ELR (cell line): ENCODE measurements at regions not wholly inside any gene's neighbourhood (a gene's known extent, or its start where the extent isn't known, plus 50 kb on each side); places are given as distances from the start of the nearest gene placed in this dataset.
"Not testable (repeated sequence)": the region's sequence is repeated elsewhere in the genome, so short reads cannot be mapped to it uniquely, and the experiment has no call there.

ENCODE experiments used
- DNase-seq: peaks from one replicate; pipeline ENCODE4 v3.0.0-alpha.2; 2015; ENCODE audit warnings: low read depth

- no peak for DNase-seq
These were observed 853.6 kb downstream of the KCNA4 start for GRCh38 chr11:29163231-29163630.

- no peak for DNase-seq
These were observed 854.3 kb downstream of the KCNA4 start for GRCh38 chr11:29162491-29162890.

- peak; percentile 56 for DNase-seq
These were observed 855.6 kb downstream of the KCNA4 start for GRCh38 chr11:29161191-29161590.

GRCh38 chr11:29159552-29160465 is 857.0 kb downstream of the KCNA4 start:
- peak; percentile 85 for DNase-seq

- DNase-seq = no peak
These were observed 863.8 kb downstream of the KCNA4 start for GRCh38 chr11:29153078-29153477.

- DNase-seq = not testable (repeated sequence)
These were observed 874.3 kb downstream of the KCNA4 start for GRCh38 chr11:29142573-29142972.

- peak; percentile 73 for DNase-seq
These were observed 881.3 kb downstream of the KCNA4 start for GRCh38 chr11:29135504-29135903.

- DNase-seq = no peak
These were observed 885.8 kb downstream of the KCNA4 start for GRCh38 chr11:29131055-29131454.

GRCh38 chr11:29129844-29130243 is 887.0 kb downstream of the KCNA4 start:
- peak; percentile 82 for DNase-seq

- DNase-seq = no peak
These were observed 889.4 kb downstream of the KCNA4 start for GRCh38 chr11:29127461-29127860.

GRCh38 chr11:29125606-29126005 is 891.2 kb downstream of the KCNA4 start:
- no peak for DNase-seq

- DNase-seq = no peak
These were observed 892.4 kb downstream of the KCNA4 start for GRCh38 chr11:29124470-29124869.

- peak; percentile 98 for DNase-seq
These were observed 896.9 kb downstream of the KCNA4 start for GRCh38 chr11:29119707-29120618.

- DNase-seq = peak; percentile 81
These were observed 897.7 kb downstream of the KCNA4 start for GRCh38 chr11:29119116-29119515.

GRCh38 chr11:29100967-29101366 is 915.9 kb downstream of the KCNA4 start:
- no peak for DNase-seq

GRCh38 chr11:29095821-29096220 is 921.0 kb downstream of the KCNA4 start:
- DNase-seq = no peak

GRCh38 chr11:29093416-29094120 is 923.3 kb downstream of the KCNA4 start:
- DNase-seq = peak; percentile 74

- no peak for DNase-seq
These were observed 929.5 kb downstream of the KCNA4 start for GRCh38 chr11:29087200-29087812.

- DNase-seq = no peak
These were observed 941.1 kb downstream of the KCNA4 start for GRCh38 chr11:29075726-29076125.

GRCh38 chr11:29063630-29064361 is 953.0 kb downstream of the KCNA4 start:
- DNase-seq = peak; percentile 44

- no peak for DNase-seq
These were observed 953.3 kb downstream of the METTL15 start for GRCh38 chr11:29061452-29061851.
